ENCODE measurements at regions not wholly inside any gene's neighbourhood (a gene's known extent, or its start where the extent isn't known, plus 50 kb on each side); places are given as distances from the start of the nearest gene placed in this dataset.

DNA sequence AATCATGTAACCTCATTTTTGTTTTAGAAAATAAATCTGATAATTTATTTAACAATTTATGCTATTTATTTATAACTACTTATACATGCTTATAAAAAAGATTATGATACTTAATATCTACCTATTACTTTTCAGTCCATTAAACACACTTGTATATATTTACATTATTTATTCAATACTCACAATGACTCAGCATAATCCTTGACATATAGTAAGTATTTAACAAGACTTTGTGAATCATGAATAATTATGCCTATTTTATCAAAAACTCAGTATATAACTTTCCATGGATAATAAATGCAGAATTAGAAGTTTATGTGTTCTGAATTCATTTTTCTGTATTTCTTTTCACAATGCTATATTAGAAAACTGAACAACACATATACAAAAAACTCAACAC lies 266.0 kb upstream of the STAC start:
- FAIRE-seq (no peak), DNase-seq (ENCODE audit: insufficient read length) (no peak)
- TF ChIP-seq POLR2AphosphoS5 (IDR thresholded peaks at IDR 0.05; ENCODE audit: low read depth, low read length) (no peak), TAF1 (IDR thresholded peaks at IDR 0.05; ENCODE audit: borderline replicate concordance, low read depth, low read length) (no peak), POLR2A (IDR thresholded peaks at IDR 0.05; ENCODE audit: low read depth, low read length) (no peak)

DNA sequence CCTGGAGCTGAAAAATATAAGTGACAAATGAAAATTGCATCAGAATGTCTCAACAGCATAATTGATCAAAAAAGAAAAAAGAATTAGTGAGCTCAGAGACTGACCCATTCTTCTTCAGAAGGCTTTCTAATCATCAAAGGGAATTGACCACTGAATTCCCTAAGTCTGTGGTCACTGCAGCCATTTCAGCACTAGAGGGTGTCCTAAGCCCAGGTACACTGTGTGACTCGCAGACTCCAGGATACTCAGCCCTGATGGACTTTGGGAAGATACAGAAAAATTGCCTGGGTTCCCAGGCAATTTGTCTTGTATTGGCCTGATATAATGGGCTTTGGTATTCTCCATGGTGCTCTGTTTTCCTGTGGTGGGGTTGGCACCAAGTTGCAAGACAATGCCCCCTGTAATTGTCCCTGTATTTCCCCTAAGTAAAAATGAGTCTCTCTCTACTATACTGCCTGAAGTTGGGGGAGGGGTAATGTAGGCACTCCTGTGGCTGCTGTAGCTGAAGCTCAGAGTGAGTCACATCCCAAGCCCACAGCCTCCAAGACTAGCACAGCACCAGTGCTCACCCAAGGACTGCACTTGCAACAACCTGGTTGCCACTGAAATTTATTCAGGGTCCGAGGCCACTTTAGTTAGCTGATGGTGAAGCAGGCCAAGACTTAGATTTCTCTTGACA lies 256.0 kb upstream of the STAC start:
- FAIRE-seq = no peak
- DNase-seq (ENCODE audit: insufficient read length) = no peak
- TF ChIP-seq POLR2A (IDR thresholded peaks at IDR 0.05; ENCODE audit: low read depth, low read length) (no peak), POLR2AphosphoS5 (IDR thresholded peaks at IDR 0.05; ENCODE audit: low read depth, low read length) (no peak), TAF1 (IDR thresholded peaks at IDR 0.05; ENCODE audit: borderline replicate concordance, low read depth, low read length) (no peak)

DNA sequence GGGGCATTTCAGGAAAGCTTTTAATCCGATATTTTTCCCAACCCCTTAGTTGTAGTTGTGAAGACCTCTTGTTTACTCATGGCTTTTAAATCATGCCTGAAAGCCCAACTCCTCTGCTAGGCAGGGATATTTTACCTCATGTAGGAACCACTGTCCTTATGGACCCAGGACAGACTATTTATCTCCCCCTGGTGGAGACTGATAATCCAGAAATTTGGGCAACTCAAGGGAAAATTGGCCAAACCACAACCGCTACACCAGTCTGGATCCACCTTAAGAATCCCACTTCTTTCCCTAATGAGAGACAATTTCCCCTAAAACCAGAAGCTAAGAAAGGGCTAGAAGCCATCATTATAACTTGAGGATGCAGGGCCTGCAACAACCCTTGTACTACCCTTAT lies 248.1 kb upstream of the STAC start:
- no peak for FAIRE-seq
- TF ChIP-seq POLR2A (IDR thresholded peaks at IDR 0.05; ENCODE audit: low read depth, low read length) = no peak
- no peak for TF ChIP-seq TAF1 (IDR thresholded peaks at IDR 0.05; ENCODE audit: borderline replicate concordance, low read depth, low read length)
- no peak for TF ChIP-seq POLR2AphosphoS5 (IDR thresholded peaks at IDR 0.05; ENCODE audit: low read depth, low read length)
- DNase-seq (ENCODE audit: insufficient read length) = no peak

DNA sequence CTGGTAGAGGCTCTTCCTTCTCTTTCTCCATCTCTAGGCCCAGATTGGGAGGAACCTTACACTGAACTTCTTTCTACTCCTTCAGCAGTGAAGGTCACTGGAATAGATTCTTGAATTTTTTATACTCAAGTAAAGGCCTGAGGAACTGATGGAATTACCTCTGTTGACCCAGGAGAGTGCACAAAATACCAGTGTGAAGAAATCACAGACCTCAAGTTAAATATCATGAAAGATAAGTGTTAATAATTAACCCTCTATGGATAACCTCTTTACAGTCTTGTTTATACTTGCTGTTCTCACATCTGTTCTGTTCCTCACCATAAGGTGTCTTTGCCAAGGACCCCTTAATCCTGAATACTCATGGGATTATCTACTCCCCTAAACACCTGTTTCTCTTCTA lies 244.4 kb upstream of the STAC start:
- DNase-seq (ENCODE audit: insufficient read length) = no peak
- no peak for FAIRE-seq
- no peak for TF ChIP-seq POLR2AphosphoS5 (IDR thresholded peaks at IDR 0.05; ENCODE audit: low read depth, low read length)
- TF ChIP-seq POLR2A (IDR thresholded peaks at IDR 0.05; ENCODE audit: low read depth, low read length) = no peak
- TF ChIP-seq TAF1 (IDR thresholded peaks at IDR 0.05; ENCODE audit: borderline replicate concordance, low read depth, low read length) = no peak

DNA sequence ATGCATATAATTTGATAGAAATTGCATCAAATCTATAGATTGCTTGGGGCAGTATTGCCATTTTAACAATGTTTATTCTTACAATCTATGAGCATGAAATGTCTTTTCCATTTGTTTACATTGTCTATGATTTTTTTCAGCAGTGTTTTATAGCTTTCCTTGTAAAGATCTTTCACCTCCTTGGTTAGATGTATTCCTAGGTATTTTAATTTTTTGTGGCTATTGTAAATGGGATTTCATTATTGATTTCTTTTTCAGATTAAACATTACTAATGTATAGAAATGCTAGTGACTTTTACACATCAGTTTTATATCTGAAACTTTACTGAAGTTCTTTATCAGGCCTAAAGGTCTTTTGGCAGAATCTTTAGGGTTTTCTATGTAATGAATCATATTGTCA lies 237.6 kb upstream of the STAC start:
- no peak for TF ChIP-seq POLR2A (IDR thresholded peaks at IDR 0.05; ENCODE audit: low read depth, low read length)
- TF ChIP-seq POLR2AphosphoS5 (IDR thresholded peaks at IDR 0.05; ENCODE audit: low read depth, low read length) = no peak
- TF ChIP-seq TAF1 (IDR thresholded peaks at IDR 0.05; ENCODE audit: borderline replicate concordance, low read depth, low read length) = no peak
- no peak for FAIRE-seq
- DNase-seq (ENCODE audit: insufficient read length) = no peak

DNA sequence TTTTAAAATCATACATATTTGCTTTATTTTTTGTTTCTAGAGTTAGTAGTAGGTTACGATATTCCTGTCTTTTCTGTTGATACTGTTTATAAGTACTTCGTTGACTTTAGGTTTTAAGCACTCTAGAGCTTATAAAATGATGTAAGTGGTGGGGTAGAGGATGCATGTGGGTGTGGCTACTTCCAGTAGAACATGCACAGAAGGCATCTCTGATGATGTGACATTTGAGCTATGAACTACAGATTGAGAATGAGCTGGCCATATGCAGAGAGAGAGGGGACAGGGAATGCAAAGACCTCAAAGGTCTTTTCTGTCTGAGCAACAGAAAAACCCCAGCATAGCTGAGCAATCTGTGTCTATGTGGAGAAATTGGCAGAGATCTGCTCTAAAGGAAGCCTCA lies 233.9 kb upstream of the STAC start:
- FAIRE-seq = no peak
- DNase-seq (ENCODE audit: insufficient read length) = no peak
- no peak for TF ChIP-seq TAF1 (IDR thresholded peaks at IDR 0.05; ENCODE audit: borderline replicate concordance, low read depth, low read length)
- TF ChIP-seq POLR2AphosphoS5 (IDR thresholded peaks at IDR 0.05; ENCODE audit: low read depth, low read length) = no peak
- no peak for TF ChIP-seq POLR2A (IDR thresholded peaks at IDR 0.05; ENCODE audit: low read depth, low read length)

DNA sequence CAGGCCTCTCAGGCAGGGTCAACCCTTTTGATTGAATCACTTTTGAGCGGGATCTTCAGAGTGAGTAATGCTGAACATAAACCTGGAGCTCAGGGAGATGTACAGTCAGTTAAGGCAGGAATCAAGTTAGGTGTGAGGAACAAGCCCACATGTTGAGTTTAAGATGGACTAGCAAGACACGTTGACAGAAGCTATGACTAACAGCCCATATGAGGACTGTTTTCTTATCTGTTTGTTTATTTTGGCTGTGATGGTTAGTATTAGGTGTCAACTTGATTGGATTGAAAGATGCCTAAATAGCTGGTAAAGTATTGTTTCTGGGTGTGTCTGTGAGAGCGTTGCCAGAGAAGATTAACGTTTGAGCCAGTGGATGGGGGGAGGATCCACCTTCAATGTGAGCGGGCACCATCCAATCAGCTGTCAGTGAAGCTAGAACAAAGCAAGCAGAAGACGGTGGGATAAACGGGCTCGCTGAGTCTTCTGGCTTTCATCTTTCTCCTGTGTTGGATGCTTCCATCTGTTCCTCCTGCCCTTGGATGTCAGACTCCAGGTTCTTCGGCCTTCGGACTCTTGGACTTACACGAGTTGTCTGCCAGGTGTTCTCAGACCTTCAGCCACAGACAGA lies 232.3 kb upstream of the STAC start:
- no peak for TF ChIP-seq TAF1 (IDR thresholded peaks at IDR 0.05; ENCODE audit: borderline replicate concordance, low read depth, low read length)
- no peak for TF ChIP-seq POLR2A (IDR thresholded peaks at IDR 0.05; ENCODE audit: low read depth, low read length)
- no peak for TF ChIP-seq POLR2AphosphoS5 (IDR thresholded peaks at IDR 0.05; ENCODE audit: low read depth, low read length)
- DNase-seq (ENCODE audit: insufficient read length) (no peak), FAIRE-seq (no peak)

DNA sequence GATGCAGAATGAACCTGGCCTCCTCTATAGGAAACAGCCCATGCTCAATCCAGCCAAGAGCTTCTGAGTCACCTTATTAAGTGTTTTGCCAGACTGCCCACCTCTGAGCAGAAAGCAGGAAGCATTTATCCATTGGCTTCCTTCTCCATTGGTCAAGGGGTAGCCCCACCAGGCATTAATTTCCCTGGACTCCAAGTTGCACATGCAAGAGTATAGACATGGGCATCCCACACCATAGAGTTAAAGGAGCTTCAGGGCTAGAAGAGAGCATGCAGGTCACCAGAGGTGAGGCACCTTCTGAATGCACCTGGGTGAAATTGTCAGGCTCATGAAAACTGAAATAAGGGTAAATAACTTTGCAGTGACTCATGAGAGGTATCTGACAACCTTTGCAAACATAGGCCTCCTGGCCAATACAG lies 230.8 kb upstream of the STAC start:
- DNase-seq (ENCODE audit: insufficient read length) (no peak), FAIRE-seq (no peak)
- TF ChIP-seq TAF1 (IDR thresholded peaks at IDR 0.05; ENCODE audit: borderline replicate concordance, low read depth, low read length) (no peak), POLR2A (IDR thresholded peaks at IDR 0.05; ENCODE audit: low read depth, low read length) (no peak), POLR2AphosphoS5 (IDR thresholded peaks at IDR 0.05; ENCODE audit: low read depth, low read length) (no peak)

DNA sequence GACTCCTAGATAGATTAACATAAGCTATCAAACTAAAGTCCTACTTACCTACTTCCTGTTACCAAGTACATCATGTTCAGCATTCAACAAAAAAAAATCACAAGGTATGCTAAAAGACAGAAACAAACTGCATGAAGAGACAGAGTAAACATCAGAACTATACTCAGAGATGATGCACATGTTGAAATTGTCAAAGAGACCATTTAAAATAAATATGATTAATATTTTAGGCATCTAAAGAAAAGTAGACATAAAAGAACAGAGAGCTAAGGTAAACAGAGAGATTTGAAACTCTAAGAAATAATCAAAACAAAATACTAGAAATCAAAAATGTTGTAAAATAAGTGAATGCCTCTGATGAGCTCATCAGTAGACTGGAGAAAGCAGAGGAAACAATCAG lies 224.8 kb upstream of the STAC start:
- DNase-seq (ENCODE audit: insufficient read length) (no peak), FAIRE-seq (no peak)
- TF ChIP-seq TAF1 (IDR thresholded peaks at IDR 0.05; ENCODE audit: borderline replicate concordance, low read depth, low read length) = no peak
- no peak for TF ChIP-seq POLR2A (IDR thresholded peaks at IDR 0.05; ENCODE audit: low read depth, low read length)

DNA sequence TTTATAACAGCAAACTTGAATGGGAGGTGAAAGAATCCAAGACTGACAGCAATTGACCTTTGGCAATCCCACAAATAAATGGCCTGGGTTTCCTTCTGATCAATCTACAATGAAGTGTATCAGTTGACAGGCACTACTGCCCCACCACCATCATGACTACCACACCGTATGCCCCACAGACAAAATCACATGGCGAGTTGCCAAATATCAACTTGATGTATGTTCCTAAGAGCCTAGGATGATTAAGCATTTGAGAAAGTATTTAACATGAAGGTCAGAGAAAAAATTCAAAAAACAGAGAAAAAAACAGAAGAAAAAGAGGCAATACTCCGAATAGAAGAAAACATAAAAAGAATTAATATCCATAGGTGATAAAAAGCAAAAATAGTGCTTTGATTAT lies 215.9 kb upstream of the STAC start:
- TF ChIP-seq POLR2A (IDR thresholded peaks at IDR 0.05; ENCODE audit: low read depth, low read length) (no peak), POLR2AphosphoS5 (IDR thresholded peaks at IDR 0.05; ENCODE audit: low read depth, low read length) (no peak), TAF1 (IDR thresholded peaks at IDR 0.05; ENCODE audit: borderline replicate concordance, low read depth, low read length) (no peak)
- DNase-seq (ENCODE audit: insufficient read length) = no peak
- FAIRE-seq = no peak

DNA sequence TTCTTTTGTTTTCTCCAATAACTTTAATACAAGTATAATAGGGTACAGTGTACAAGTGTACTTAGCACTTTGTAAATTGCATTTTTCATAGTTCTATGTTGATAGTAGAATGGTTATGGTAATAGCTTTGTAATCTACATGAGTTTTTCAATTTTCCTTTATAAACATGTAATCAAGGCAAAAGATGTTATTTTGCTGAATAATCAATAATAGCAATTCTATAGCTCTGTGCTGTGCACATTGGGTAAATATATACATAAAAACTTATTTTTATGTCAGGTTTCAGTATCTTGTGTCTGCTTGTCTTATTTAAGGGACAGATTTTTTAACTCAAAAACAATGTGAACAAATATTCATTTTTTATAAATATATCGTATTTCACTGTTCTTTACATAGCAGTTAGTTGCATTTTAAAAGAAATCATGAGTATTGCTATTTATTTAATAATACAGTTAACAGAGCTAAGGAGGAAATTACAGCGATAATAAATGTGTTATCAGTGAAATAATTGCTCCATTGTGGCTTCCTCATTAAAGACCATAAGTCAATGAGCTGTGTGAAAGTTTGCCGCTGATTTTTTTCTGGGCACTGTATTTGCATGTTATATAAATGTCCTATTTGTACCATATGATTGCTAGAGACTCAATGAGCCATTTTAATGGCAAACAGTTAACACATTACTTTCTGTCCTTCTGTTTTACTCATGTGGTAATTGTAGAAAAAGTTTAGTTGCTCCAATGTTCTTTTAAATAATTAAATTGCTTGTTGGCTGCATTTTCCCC lies 214.6 kb upstream of the STAC start:
- TF ChIP-seq POLR2A (IDR thresholded peaks at IDR 0.05; ENCODE audit: low read depth, low read length) (no peak), TAF1 (IDR thresholded peaks at IDR 0.05; ENCODE audit: borderline replicate concordance, low read depth, low read length) (no peak), POLR2AphosphoS5 (IDR thresholded peaks at IDR 0.05; ENCODE audit: low read depth, low read length) (no peak)
- DNase-seq (ENCODE audit: insufficient read length) (no peak), FAIRE-seq (no peak)

DNA sequence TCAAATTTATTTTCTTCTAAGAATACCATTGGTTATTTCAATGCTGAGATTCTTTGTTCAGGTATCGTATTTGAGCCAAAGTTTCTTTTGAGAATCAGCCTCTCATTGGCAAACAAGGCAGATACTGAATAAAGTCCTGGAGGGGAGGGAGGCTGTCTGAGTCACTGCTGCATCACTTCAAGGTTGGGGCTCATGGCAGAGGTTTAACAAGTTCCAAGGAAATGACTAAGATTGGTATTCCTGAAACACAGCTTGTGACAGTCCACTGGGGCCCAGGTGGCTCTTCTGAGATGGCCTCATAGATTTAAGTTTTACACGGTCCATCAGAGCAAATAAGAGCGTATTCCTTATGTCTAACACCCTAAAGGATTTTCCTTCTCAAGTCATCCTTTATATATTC lies 213.8 kb upstream of the STAC start:
- FAIRE-seq = no peak
- TF ChIP-seq TAF1 (IDR thresholded peaks at IDR 0.05; ENCODE audit: borderline replicate concordance, low read depth, low read length) (no peak), POLR2AphosphoS5 (IDR thresholded peaks at IDR 0.05; ENCODE audit: low read depth, low read length) (no peak), POLR2A (IDR thresholded peaks at IDR 0.05; ENCODE audit: low read depth, low read length) (no peak)

More for the DNA sequence above, 213.8 kb upstream of the STAC start:
- DNase-seq (ENCODE audit: insufficient read length) = no peak
